Motor neuron (in vitro differentiated cells): ENCODE measurements at regions not wholly inside any gene's neighbourhood (a gene's known extent, or its start where the extent isn't known, plus 50 kb on each side); places are given as distances from the start of the nearest gene placed in this dataset.

Experiments used
- ATAC-seq, 8 experiments: fragments of 200-7000 bp; cut with Tn5 transposase; replicated peaks in 6 of 8; 2 replicates each; pipeline ENCODE4 v1.8.0; 2021; ENCODE audit warnings: mild to moderate bottlenecking in 8 of 8, moderate library complexity in 8 of 8
- H3K27ac ChIP-seq, 2 donors: fragments of 250-450 bp; sonication (Bioruptor Pico); 2 replicates each; pipeline ENCODE4 v1.9.0; 2021; ENCODE audit warnings: antibody characterized with exemption in 2 of 2, mild to moderate bottlenecking in 2 of 2, moderate library complexity in 1 of 2
- H3K4me1 ChIP-seq, 2 donors: fragments of 250-450 bp; sonication (Bioruptor Pico); replicated peaks in 1 of 2; 2 replicates each; pipeline ENCODE4 v1.6.1; 2021; ENCODE audit warnings: antibody characterized with exemption in 2 of 2, mild to moderate bottlenecking in 2 of 2, moderate library complexity in 1 of 2
- H3K4me3 ChIP-seq, 5 donors: fragments of 250-450 bp; sonication (Bioruptor Pico); 2 replicates each; pipeline ENCODE4 v1.9.0; 2021; ENCODE audit warnings: antibody characterized with exemption in 5 of 5, mild to moderate bottlenecking in 5 of 5, moderate library complexity in 4 of 5
- WGBS, 10 experiments: fragments of 450-650 bp; shearing (Covaris generic); methylation state at CpG; one replicate each; pipeline ENCODE4 v1.0.0; 2022; 5-methylcytosine and 5-hydroxymethylcytosine counted together
- in situ Hi-C, 9 experiments: fragments of 400-800 bp; cut with MboI; loops; one replicate each; pipeline ENCODE4 v1.15.0; 2021; ENCODE audit warnings: low sequenced_read_pairs in 9 of 9, low pct_unique_long_range_greater_than_20kb in 2 of 9; ENCODE audit not compliant: unreplicated experiment in 9 of 9

GRCh38 chr2:118473846-118474540 is 373.5 kb downstream of the EN1 start:
- Histone ChIP-seq H3K4me1 (peaks cover 4 to 8% of the 10 kb centered on the region in 2 donors), H3K27ac (no peak overlapping the region), H3K4me3 (no peak overlapping the region)
- 0 to 71% (median 36%) methylated on average over 1 to 6 of the region's 8 CpGs; no CpG with 5 or more reads in 3 of the 10 experiments for WGBS, 10 experiments
- ATAC-seq: peak; percentile 16 to 80 (median 46)
- in situ Hi-C loops: no loop called here

- in situ Hi-C loops: no loop called here
- Histone ChIP-seq H3K27ac (no peak overlapping the region), H3K4me3 (no peak overlapping the region), H3K4me1 (peaks cover 4 to 8% of the 10 kb centered on the region in 2 donors)
- 4 to 92% (median 60%) methylated on average over 1 to 4 of the region's 5 CpGs; no CpG with 5 or more reads in 1 of the 10 experiments for WGBS, 10 experiments
- ATAC-seq: peak in 3 of 8 experiments; percentile 22 to 35 (median 22)
These were observed 374.2 kb downstream of the EN1 start for GRCh38 chr2:118473241-118473640.

GRCh38 chr2:118470297-118470696 is 377.2 kb downstream of the EN1 start:
- Histone ChIP-seq H3K4me1 (peaks cover 4 to 8% of the 10 kb centered on the region in 2 donors), H3K4me3 (no peak overlapping the region), H3K27ac (no peak overlapping the region)
- WGBS, 10 experiments: 0 to 69% (median 56%) methylated on average over 1 to 3 of the region's 4 CpGs; no CpG with 5 or more reads in 4 of the 10 experiments
- no peak for ATAC-seq
- in situ Hi-C loops: no loop called here

- no peak overlapping the region for H3K27ac ChIP-seq
- in situ Hi-C loops: no loop called here
- ATAC-seq: no peak
- 20 to 92% (median 72%) methylated on average over 1 to 6 of the region's 6 CpGs; no CpG with 5 or more reads in 4 of the 10 experiments for WGBS, 10 experiments
- peaks cover 0 to 1% of the 10 kb centered on the region in 2 donors for H3K4me1 ChIP-seq
- H3K4me3 ChIP-seq: no peak overlapping the region
These were observed 378.3 kb downstream of the EN1 start for GRCh38 chr2:118469103-118469502.

GRCh38 chr2:118464546-118465265 is 376.4 kb downstream of the INSIG2 start:
- no peak for ATAC-seq
- WGBS, 10 experiments: 0 to 100% (median 81%) methylated on average over 1 to 6 of the region's 9 CpGs; no CpG with 5 or more reads in 1 of the 10 experiments
- Histone ChIP-seq H3K4me3 (no peak overlapping the region), H3K4me1 (no peaks in the 10 kb centered on the region), H3K27ac (no peak overlapping the region)
- in situ Hi-C loops: no loop called here

- Histone ChIP-seq H3K4me3 (no peak overlapping the region), H3K4me1 (no peaks in the 10 kb centered on the region), H3K27ac (no peak overlapping the region)
- in situ Hi-C loops: no loop called here
- WGBS, 10 experiments: 8 to 94% (median 71%) methylated on average over 1 to 3 of the region's 3 CpGs; no CpG with 5 or more reads in 1 of the 10 experiments
- no peak for ATAC-seq
These were observed 375.8 kb downstream of the INSIG2 start for GRCh38 chr2:118464046-118464445.

- no peak for ATAC-seq
- Histone ChIP-seq H3K4me1 (no peaks in the 10 kb centered on the region), H3K4me3 (no peak overlapping the region), H3K27ac (no peak overlapping the region)
- WGBS, 10 experiments: 75 to 100% (median 90%) methylated on average over 1 to 5 of the region's 5 CpGs; no CpG with 5 or more reads in 3 of the 10 experiments
- in situ Hi-C loops: no loop called here
These were observed 372.2 kb downstream of the INSIG2 start for GRCh38 chr2:118460425-118460824.

- Histone ChIP-seq H3K4me1 (no peaks in the 10 kb centered on the region), H3K4me3 (no peak overlapping the region), H3K27ac (no peak overlapping the region)
- in situ Hi-C loops: no loop called here
- 86 to 100% (median 100%) methylated on average over 1 of the region's 1 CpG; no CpG with 5 or more reads in 5 of the 10 experiments for WGBS, 10 experiments
- ATAC-seq: peak in 3 of 8 experiments; percentile 17 to 64 (median 56)
These were observed 371.2 kb downstream of the INSIG2 start for GRCh38 chr2:118459426-118459825.

GRCh38 chr2:118457951-118458350 is 369.7 kb downstream of the INSIG2 start:
- no peaks in the 10 kb centered on the region for H3K4me1 ChIP-seq
- H3K27ac ChIP-seq: no peak overlapping the region
- WGBS, 10 experiments: 0 to 92% (median 82%) methylated on average over 1 to 3 of the region's 3 CpGs; no CpG with 5 or more reads in 3 of the 10 experiments
- ATAC-seq: peak in 2 of 8 experiments; percentile 87 to 91
- H3K4me3 ChIP-seq: no peak overlapping the region
- in situ Hi-C loops: no loop called here

GRCh38 chr2:118449401-118449800 is 361.1 kb downstream of the INSIG2 start:
- WGBS, 10 experiments: 33 to 100% (median 83%) methylated on average over 1 to 2 of the region's 2 CpGs; no CpG with 5 or more reads in 2 of the 10 experiments
- no peak overlapping the region for H3K27ac ChIP-seq
- in situ Hi-C loops: no loop called here

GRCh38 chr2:118443596-118443995 is 355.3 kb downstream of the INSIG2 start:
- in situ Hi-C loops: no loop called here
- WGBS, 10 experiments: 0 to 86% (median 29%) methylated on average over 1 to 2 of the region's 2 CpGs; no CpG with 5 or more reads in 1 of the 10 experiments
- peak in 3 of 8 experiments; percentile 75 to 90 (median 84) for ATAC-seq
- H3K4me1 ChIP-seq: peaks cover 0 to 4% of the 10 kb centered on the region in 2 donors
- H3K4me3 ChIP-seq: no peak overlapping the region
- no peak overlapping the region for H3K27ac ChIP-seq

More at GRCh38 chr2:118449401-118449800, 361.1 kb downstream of the INSIG2 start:
- Histone ChIP-seq H3K4me3 (no peak overlapping the region), H3K4me1 (no peaks in the 10 kb centered on the region)
- ATAC-seq: no peak

GRCh38 chr2:118442996-118443553 is 354.8 kb downstream of the INSIG2 start:
- 0 to 100% (median 80%) methylated on average over 1 to 3 of the region's 3 CpGs; no CpG with 5 or more reads in 3 of the 10 experiments for WGBS, 10 experiments
- H3K4me3 ChIP-seq: no peak overlapping the region
- ATAC-seq: peak in 2 of 8 experiments; percentile 20 to 90
- H3K27ac ChIP-seq: no peak overlapping the region
- peaks cover 0 to 4% of the 10 kb centered on the region in 2 donors for H3K4me1 ChIP-seq
- in situ Hi-C loops: no loop called here

GRCh38 chr2:118442046-118442445 is 353.8 kb downstream of the INSIG2 start:
- Histone ChIP-seq H3K4me3 (no peak overlapping the region), H3K27ac (no peak overlapping the region), H3K4me1 (peaks cover 0 to 4% of the 10 kb centered on the region in 2 donors)
- 17 to 57% (median 33%) methylated on average over 1 of the region's 1 CpG; no CpG with 5 or more reads in 7 of the 10 experiments for WGBS, 10 experiments
- in situ Hi-C loops: no loop called here
- ATAC-seq: peak in 5 of 8 experiments; percentile 71 to 90 (median 74)
